Sigmoid colon (tissue), 4 donors: ENCODE measurements at regions not wholly inside any gene's neighbourhood (a gene's known extent, or its start where the extent isn't known, plus 50 kb on each side); places are given as distances from the start of the nearest gene placed in this dataset.

Experiments
- CTCF ChIP-seq, 4 experiments: fragments of 450-650 bp in 3 of 4; fragments of 200-600 bp in 1 of 4; IDR thresholded peaks; one replicate each; pipeline ENCODE4 v1.5.1; 2016 to 2019; ENCODE audit warnings: antibody characterized with exemption in 4 of 4, mild to moderate bottlenecking in 3 of 4, moderate library complexity in 2 of 4
- EP300 ChIP-seq, 4 donors: sonication (generic); formaldehyde crosslinking; IDR thresholded peaks; one replicate each; pipeline ENCODE4 v1.6.1; 2017; ENCODE audit warnings: antibody characterized with exemption in 4 of 4
- POLR2AphosphoS5 ChIP-seq, 4 donors: sonication (generic); formaldehyde crosslinking; IDR thresholded peaks; one replicate each; pipeline ENCODE4 v1.6.1; 2017; ENCODE audit warnings: antibody characterized with exemption in 4 of 4

GRCh38 chr13:64767054-64767453, 2463.1 kb downstream of the PCDH9 start:
- TF ChIP-seq CTCF (IDR thresholded peaks at IDR 0.05) (no peak), POLR2AphosphoS5 (IDR thresholded peaks at IDR 0.05) (no peak), EP300 (IDR thresholded peaks at IDR 0.05) (no peak)
